Ecto neural progenitor cell (in vitro differentiated cells): ENCODE measurements at regions not wholly inside any gene's neighbourhood (a gene's known extent, or its start where the extent isn't known, plus 50 kb on each side); places are given as distances from the start of the nearest gene placed in this dataset.
"Not testable (repeated sequence)": the region's sequence is repeated elsewhere in the genome, so short reads cannot be mapped to it uniquely, and the experiment has no call there.

ENCODE experiments used
- DNase-seq: peaks from one replicate; pipeline ENCODE4 v3.0.0-alpha.2; 2018; ENCODE audit warnings: low spot score

GRCh38 chrX:149420566-149420965 lies 84.5 kb downstream of the IDS start:
- DNase-seq = not testable (repeated sequence)

- no peak for DNase-seq
Measured at GRCh38 chrX:149398027-149398426, 107.1 kb downstream of the IDS start.

GRCh38 chrX:149392921-149393320 lies 112.2 kb downstream of the IDS start:
- no peak for DNase-seq

- no peak for DNase-seq
Measured at GRCh38 chrX:149383852-149384251, 121.3 kb downstream of the IDS start.

GRCh38 chrX:149374751-149375150 lies 130.4 kb downstream of the IDS start:
- DNase-seq = no peak

- no peak for DNase-seq
Measured at GRCh38 chrX:149372866-149373265, 132.2 kb downstream of the IDS start.

GRCh38 chrX:149371986-149372385 lies 133.1 kb downstream of the IDS start:
- DNase-seq = no peak

- no peak for DNase-seq
Measured at GRCh38 chrX:149370097-149370496, 135.0 kb downstream of the IDS start.

GRCh38 chrX:149365552-149365951 lies 139.6 kb downstream of the IDS start:
- no peak for DNase-seq

- DNase-seq = no peak
Measured at GRCh38 chrX:149365061-149365460, 140.0 kb downstream of the IDS start.

GRCh38 chrX:149363965-149364364 lies 141.1 kb downstream of the IDS start:
- no peak for DNase-seq

GRCh38 chrX:149346306-149346705 lies 158.8 kb downstream of the IDS start:
- DNase-seq = no peak

GRCh38 chrX:149322316-149322715 lies 182.8 kb downstream of the IDS start:
- DNase-seq = no peak

GRCh38 chrX:149313871-149314371 lies 191.2 kb downstream of the IDS start:
- no peak for DNase-seq

- DNase-seq = no peak
Measured at GRCh38 chrX:149312988-149313387, 192.1 kb downstream of the IDS start.

GRCh38 chrX:149312097-149312496 lies 193.0 kb downstream of the IDS start:
- no peak for DNase-seq

- DNase-seq = no peak
Measured at GRCh38 chrX:149302705-149303104, 202.4 kb downstream of the IDS start.

- DNase-seq = no peak
Measured at GRCh38 chrX:149298111-149298510, 207.0 kb downstream of the IDS start.

GRCh38 chrX:149296092-149296491 lies 209.0 kb downstream of the IDS start:
- DNase-seq = no peak

- DNase-seq = peak; percentile 49
Measured at GRCh38 chrX:149286940-149287349, 218.2 kb downstream of the IDS start.

GRCh38 chrX:149284616-149285015 lies 220.5 kb downstream of the IDS start:
- DNase-seq = no peak

- DNase-seq = no peak
Measured at GRCh38 chrX:149283853-149284252, 221.3 kb downstream of the IDS start.

- no peak for DNase-seq
Measured at GRCh38 chrX:149282909-149283308, 222.2 kb downstream of the IDS start.

- no peak for DNase-seq
Measured at GRCh38 chrX:149280011-149280410, 225.1 kb downstream of the IDS start.

- no peak for DNase-seq
Measured at GRCh38 chrX:149275836-149276235, 229.3 kb downstream of the IDS start.
